ENCODE measurements at regions not wholly inside any gene's neighbourhood (a gene's known extent, or its start where the extent isn't known, plus 50 kb on each side); places are given as distances from the start of the nearest gene placed in this dataset.

DNA sequence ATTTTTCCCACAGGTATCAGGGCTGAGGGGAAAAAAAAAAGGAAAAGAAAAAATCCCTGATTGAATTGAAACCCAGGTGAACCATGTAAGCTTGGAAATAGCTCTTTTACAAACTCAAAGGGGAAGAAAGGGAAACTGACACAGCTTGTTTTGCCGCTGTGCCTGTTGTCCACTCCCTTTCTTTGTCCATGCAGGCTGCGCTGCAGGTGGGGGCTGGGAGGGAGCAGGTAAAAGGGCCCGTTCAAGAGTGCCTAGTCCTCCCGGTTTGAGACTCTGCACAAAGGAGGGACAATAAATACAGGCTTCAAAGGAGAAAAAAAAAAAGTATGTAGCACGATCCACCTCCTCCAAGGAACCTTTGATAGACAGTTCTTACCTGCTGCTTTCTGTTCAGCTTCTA lies 194.8 kb downstream of the GRIN2B start:
- Histone ChIP-seq H4K5ac (ENCODE audit: low read depth, low read length) (no peak overlapping the region), H3K4ac (ENCODE audit: low read depth, low read length) (no peak overlapping the region), H2AFZ (replicated peaks; ENCODE audit: low read length, poor library complexity) (no peak overlapping the region), H3K14ac (replicated peaks; ENCODE audit: low read depth, low read length) (no peak overlapping the region), H4K91ac (ENCODE audit: insufficient read depth, low read depth, low read length) (no peak overlapping the region), H2BK5ac (ENCODE audit: low read depth, low read length, poor library complexity, severe bottlenecking) (no peak overlapping the region), H3K27ac (ENCODE audit: insufficient read depth, low read length) (no peak overlapping the region), H3K9ac (ENCODE audit: low read depth, low read length) (no peak overlapping the region), H4K8ac (ENCODE audit: low read depth in 2 of 2, low read length in 2 of 2) (no peak overlapping the region), H2AK5ac (ENCODE audit: low read depth, low read length) (no peak overlapping the region), H3K9me3 (ENCODE audit: control insufficient read depth, insufficient read depth, low read length) (no peaks in the 10 kb centered on the region; the same call in 1 of the 2 replicates), H3K23ac (ENCODE audit: low read depth, low read length) (no peak overlapping the region), H3K4me2 (ENCODE audit: low read depth, low read length) (no peak overlapping the region), H2BK120ac (ENCODE audit: low read depth, low read length) (no peak overlapping the region), H3K79me1 (ENCODE audit: low read depth in 1 of 2, low read length in 2 of 2) (no peaks in the 10 kb centered on the region), H4K20me1 (ENCODE audit: insufficient read depth, low read length) (no peaks in the 10 kb centered on the region), H2AK9ac (replicated peaks; ENCODE audit: low read depth, low read length, poor library complexity) (no peak overlapping the region), H3K18ac (ENCODE audit: low read depth, low read length) (no peak overlapping the region), H3K4me1 (ENCODE audit: control insufficient read depth, insufficient read depth, low read length) (no peaks in the 10 kb centered on the region), H3K27me3 (ENCODE audit: control insufficient read depth, insufficient read depth, low read length) (no peaks in the 10 kb centered on the region), H3K4me3 (ENCODE audit: insufficient read depth, low read depth, low read length) (no peak overlapping the region), H3K9me1 (ENCODE audit: insufficient read depth, low read length) (no peaks in the 10 kb centered on the region), H3K36me3 (ENCODE audit: control insufficient read depth, insufficient read depth, low read length) (no peaks in the 10 kb centered on the region), H2BK15ac (ENCODE audit: low read depth, low read length) (no peak overlapping the region), H3K56ac (ENCODE audit: extremely low read depth, insufficient read depth, low read length) (no peak overlapping the region), H2BK20ac (ENCODE audit: low read depth, low read length) (no peak overlapping the region)
- no CpG with 5 or more reads among the region's 5 CpGs for WGBS, 2 experiments (ENCODE audit: extremely low coverage in 2 of 2, insufficient read length in 1 of 2)
- POLR2A ChIA-PET (ENCODE audit: unreplicated experiment) = no interaction called here
- dilution Hi-C loops (cut with HindIII; ENCODE audit: low sequenced_read_pairs, unreplicated experiment) (no loop called here), intact Hi-C loops (cut with micrococcal nuclease) (no loop called here), in situ Hi-C loops (cut with MboI; ENCODE audit: low sequenced_read_pairs) (no loop called here)
- CTCF ChIA-PET = no interaction called here
- BruUV-seq (replicated peaks) = no TSS peak
- no peak for ATAC-seq (ENCODE audit: low read depth)
- no peak for DNase-seq
- TF ChIP-seq, protein P1, sequence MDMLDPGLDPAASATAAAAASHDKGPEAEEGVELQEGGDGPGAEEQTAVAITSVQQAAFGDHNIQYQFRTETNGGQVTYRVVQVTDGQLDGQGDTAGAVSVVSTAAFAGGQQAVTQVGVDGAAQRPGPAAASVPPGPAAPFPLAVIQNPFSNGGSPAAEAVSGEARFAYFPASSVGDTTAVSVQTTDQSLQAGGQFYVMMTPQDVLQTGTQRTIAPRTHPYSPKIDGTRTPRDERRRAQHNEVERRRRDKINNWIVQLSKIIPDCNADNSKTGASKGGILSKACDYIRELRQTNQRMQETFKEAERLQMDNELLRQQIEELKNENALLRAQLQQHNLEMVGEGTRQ (IDR thresholded peaks at IDR 0.05; ENCODE audit: low read depth, low read length) = no peak
- TF ChIP-seq RAD21 (IDR thresholded peaks at IDR 0.05; ENCODE audit: low read length) (no peak), NFE2L2 (IDR thresholded peaks at IDR 0.05; ENCODE audit: low read depth, low read length) (no peak), BHLHE40 (IDR thresholded peaks at IDR 0.05; ENCODE audit: low read depth, low read length) (no peak), RCOR1 (IDR thresholded peaks at IDR 0.05; ENCODE audit: insufficient replicate concordance, low read length) (no peak), CEBPB (IDR thresholded peaks at IDR 0.05; ENCODE audit: low read depth, low read length) (no peak), FOS (IDR thresholded peaks at IDR 0.05; ENCODE audit: low read depth, low read length) (no peak), MAFK (IDR thresholded peaks at IDR 0.05; ENCODE audit: low read depth, low read length) (no peak), MXI1 (IDR thresholded peaks at IDR 0.05; ENCODE audit: borderline replicate concordance, low read depth, low read length) (no peak), SMC3 (IDR thresholded peaks at IDR 0.05; ENCODE audit: low read depth, low read length) (no peak), RFX5 (IDR thresholded peaks at IDR 0.05; ENCODE audit: low read depth, low read length) (no peak), MAZ (IDR thresholded peaks at IDR 0.05; ENCODE audit: borderline replicate concordance, low read depth, low read length) (no peak), CHD1 (IDR thresholded peaks at IDR 0.05; ENCODE audit: low read depth, low read length) (no peak), POLR2A (IDR thresholded peaks at IDR 0.05; ENCODE audit: low read depth, low read length) (no peak)
- TF ChIP-seq, protein P2, sequence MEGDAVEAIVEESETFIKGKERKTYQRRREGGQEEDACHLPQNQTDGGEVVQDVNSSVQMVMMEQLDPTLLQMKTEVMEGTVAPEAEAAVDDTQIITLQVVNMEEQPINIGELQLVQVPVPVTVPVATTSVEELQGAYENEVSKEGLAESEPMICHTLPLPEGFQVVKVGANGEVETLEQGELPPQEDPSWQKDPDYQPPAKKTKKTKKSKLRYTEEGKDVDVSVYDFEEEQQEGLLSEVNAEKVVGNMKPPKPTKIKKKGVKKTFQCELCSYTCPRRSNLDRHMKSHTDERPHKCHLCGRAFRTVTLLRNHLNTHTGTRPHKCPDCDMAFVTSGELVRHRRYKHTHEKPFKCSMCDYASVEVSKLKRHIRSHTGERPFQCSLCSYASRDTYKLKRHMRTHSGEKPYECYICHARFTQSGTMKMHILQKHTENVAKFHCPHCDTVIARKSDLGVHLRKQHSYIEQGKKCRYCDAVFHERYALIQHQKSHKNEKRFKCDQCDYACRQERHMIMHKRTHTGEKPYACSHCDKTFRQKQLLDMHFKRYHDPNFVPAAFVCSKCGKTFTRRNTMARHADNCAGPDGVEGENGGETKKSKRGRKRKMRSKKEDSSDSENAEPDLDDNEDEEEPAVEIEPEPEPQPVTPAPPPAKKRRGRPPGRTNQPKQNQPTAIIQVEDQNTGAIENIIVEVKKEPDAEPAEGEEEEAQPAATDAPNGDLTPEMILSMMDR (conservative IDR thresholded peaks at IDR 0.05; ENCODE audit: low read depth, low read length) = no peak
- TF ChIP-seq, protein P3, sequence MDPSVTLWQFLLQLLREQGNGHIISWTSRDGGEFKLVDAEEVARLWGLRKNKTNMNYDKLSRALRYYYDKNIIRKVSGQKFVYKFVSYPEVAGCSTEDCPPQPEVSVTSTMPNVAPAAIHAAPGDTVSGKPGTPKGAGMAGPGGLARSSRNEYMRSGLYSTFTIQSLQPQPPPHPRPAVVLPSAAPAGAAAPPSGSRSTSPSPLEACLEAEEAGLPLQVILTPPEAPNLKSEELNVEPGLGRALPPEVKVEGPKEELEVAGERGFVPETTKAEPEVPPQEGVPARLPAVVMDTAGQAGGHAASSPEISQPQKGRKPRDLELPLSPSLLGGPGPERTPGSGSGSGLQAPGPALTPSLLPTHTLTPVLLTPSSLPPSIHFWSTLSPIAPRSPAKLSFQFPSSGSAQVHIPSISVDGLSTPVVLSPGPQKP (IDR thresholded peaks at IDR 0.05; ENCODE audit: borderline replicate concordance, low read depth, low read length) = no peak

All from IMR-90 (cell line).